SJCRH30 (cell line): ENCODE measurements at regions not wholly inside any gene's neighbourhood (a gene's known extent, or its start where the extent isn't known, plus 50 kb on each side); places are given as distances from the start of the nearest gene placed in this dataset.
A peak's percentile ranks its signal among the peaks of the same experiment; 100 is the strongest.
"Not testable (repeated sequence)": the region's sequence is repeated elsewhere in the genome, so short reads cannot be mapped to it uniquely, and the experiment has no call there.

Source experiments
- DNase-seq, 2 experiments: peaks; one replicate each; pipeline ENCODE4 v3.0.0-alpha.2; 2015 to 2020
- H3K27ac ChIP-seq: fragments of 250-450 bp; sonication (Bioruptor Pico); 2 replicates; pipeline ENCODE4 v1.5.1; 2020; ENCODE audit warnings: mild to moderate bottlenecking, moderate library complexity
- H3K27me3 ChIP-seq: fragments of 250-450 bp; sonication (Bioruptor Pico); 2 replicates; pipeline ENCODE4 v1.5.1; 2020; ENCODE audit warnings: mild to moderate bottlenecking, moderate library complexity
- H3K36me3 ChIP-seq: fragments of 250-450 bp; sonication (Bioruptor Pico); 2 replicates; pipeline ENCODE4 v1.5.1; 2020; ENCODE audit warnings: mild to moderate bottlenecking, moderate library complexity
- H3K4me1 ChIP-seq: fragments of 250-450 bp; sonication (Bioruptor Pico); 2 replicates; pipeline ENCODE4 v1.5.1; 2020; ENCODE audit warnings: mild to moderate bottlenecking, moderate library complexity
- H3K4me3 ChIP-seq: fragments of 250-450 bp; sonication (Bioruptor Pico); 2 replicates; pipeline ENCODE4 v1.5.1; 2020; ENCODE audit warnings: mild to moderate bottlenecking, moderate library complexity
- H3K9me3 ChIP-seq: fragments of 250-450 bp; sonication (Bioruptor Pico); replicated peaks from 2 replicates; pipeline ENCODE4 v1.5.1; 2020; ENCODE audit warnings: mild to moderate bottlenecking, moderate library complexity

DNA sequence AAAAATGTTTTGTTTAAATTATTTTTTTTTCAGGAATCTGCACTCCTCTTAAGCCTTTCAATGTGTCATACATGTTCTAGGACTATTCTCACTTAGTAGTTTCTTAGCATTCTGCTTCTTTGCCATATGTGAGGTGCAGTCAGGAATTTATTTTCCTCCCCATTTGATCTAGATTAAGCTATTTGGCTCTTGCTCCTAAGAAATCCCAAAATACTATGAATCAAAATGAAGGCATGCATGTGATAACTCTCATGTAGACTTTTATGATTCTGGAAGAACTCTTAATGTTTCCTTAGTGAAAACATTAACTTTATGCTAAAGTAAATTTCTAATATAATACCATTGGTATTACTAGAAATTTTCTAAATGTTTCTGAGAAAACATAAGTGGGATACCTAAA, 664.5 kb downstream of the RAPGEF2 start:
- Histone ChIP-seq H3K27ac (no peak overlapping the region), H3K36me3 (no peaks in the 10 kb centered on the region), H3K27me3 (no peaks in the 10 kb centered on the region), H3K4me3 (no peak overlapping the region), H3K9me3 (no peaks in the 10 kb centered on the region), H3K4me1 (peaks cover 3% of the 10 kb centered on the region; the same call in 1 of the 2 replicates)
- no peak for DNase-seq

DNA sequence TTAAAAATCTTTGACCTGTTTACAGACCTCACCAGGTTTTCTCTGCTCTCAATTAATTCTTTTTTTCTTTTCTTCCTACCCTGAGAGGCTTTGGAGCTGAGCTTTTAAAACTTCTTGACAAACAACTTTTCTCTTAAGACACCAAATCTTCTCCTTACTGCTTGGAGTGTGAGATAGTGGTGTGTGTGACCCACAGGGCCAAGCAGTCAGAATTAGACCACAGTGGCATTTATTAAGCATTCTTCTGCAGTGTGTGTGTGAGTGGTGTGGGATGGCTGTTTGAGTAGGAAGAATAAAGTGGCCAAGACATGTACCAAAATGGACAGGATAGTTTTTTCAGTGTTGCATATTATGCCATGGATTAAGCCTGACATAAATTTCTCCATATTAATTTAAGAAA, 665.1 kb downstream of the RAPGEF2 start:
- Histone ChIP-seq H3K27me3 (no peaks in the 10 kb centered on the region), H3K4me3 (no peak overlapping the region), H3K27ac (no peak overlapping the region), H3K36me3 (no peaks in the 10 kb centered on the region), H3K4me1 (peaks cover 3% of the 10 kb centered on the region; the same call in 1 of the 2 replicates), H3K9me3 (no peaks in the 10 kb centered on the region)
- DNase-seq, result no peak

DNA sequence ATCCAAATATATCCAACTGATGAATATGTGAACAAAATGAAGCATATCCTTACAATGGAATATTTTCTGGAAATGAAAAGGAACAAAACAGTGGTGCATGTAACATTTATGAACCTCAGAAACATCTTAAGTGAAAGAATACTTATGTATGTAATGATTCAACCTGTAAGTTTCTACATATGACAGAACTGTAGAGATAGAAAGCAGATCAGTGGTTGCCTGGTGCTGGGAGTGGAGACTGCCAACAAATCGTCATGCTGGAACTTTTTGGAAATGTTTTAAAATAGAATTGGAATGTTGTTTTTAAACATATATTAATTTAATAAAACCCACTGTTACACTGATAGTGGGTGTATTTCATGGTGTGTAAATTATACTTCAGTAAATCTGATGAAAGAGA, 667.5 kb downstream of the RAPGEF2 start:
- H3K4me1 ChIP-seq, result no peaks in the 10 kb centered on the region; the same call in 1 of the 2 replicates
- no peak overlapping the region for H3K27ac ChIP-seq
- no peaks in the 10 kb centered on the region for H3K36me3 ChIP-seq
- H3K4me3 ChIP-seq, result no peak overlapping the region
- no peak for DNase-seq
- no peaks in the 10 kb centered on the region for H3K9me3 ChIP-seq
- H3K27me3 ChIP-seq, result no peaks in the 10 kb centered on the region

DNA sequence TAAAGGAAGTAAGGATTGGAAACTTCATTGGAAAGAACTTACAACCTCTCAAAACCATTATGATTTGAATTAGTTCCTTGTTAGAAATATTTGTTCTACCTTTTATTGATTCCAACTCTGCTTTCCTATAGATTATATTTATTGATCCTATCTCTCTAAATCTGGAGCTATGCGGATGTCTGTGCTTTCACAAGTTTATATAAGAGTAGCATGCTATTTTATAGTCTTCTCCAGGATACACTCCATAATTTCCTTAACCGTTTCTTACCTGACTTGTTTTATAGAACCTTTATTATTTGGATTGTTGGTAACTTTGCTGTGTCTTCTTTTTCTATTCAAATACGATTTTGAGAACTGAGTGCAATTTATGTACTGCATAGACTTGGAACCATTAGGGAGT, 668.1 kb downstream of the RAPGEF2 start:
- no peak overlapping the region for H3K4me3 ChIP-seq
- H3K27me3 ChIP-seq, result no peaks in the 10 kb centered on the region
- H3K9me3 ChIP-seq, result no peaks in the 10 kb centered on the region
- no peaks in the 10 kb centered on the region for H3K4me1 ChIP-seq
- no peak overlapping the region for H3K27ac ChIP-seq
- no peak for DNase-seq
- no peaks in the 10 kb centered on the region for H3K36me3 ChIP-seq

- no peaks in the 10 kb centered on the region for H3K4me1 ChIP-seq
- no peak overlapping the region for H3K27ac ChIP-seq
- no peaks in the 10 kb centered on the region for H3K36me3 ChIP-seq
- H3K4me3 ChIP-seq, result no peak overlapping the region
- no peaks in the 10 kb centered on the region for H3K9me3 ChIP-seq
- DNase-seq, result no peak
- H3K27me3 ChIP-seq, result no peaks in the 10 kb centered on the region
Measured at GRCh38 chr4:159776961-159777360, 674.1 kb downstream of the RAPGEF2 start.

DNA sequence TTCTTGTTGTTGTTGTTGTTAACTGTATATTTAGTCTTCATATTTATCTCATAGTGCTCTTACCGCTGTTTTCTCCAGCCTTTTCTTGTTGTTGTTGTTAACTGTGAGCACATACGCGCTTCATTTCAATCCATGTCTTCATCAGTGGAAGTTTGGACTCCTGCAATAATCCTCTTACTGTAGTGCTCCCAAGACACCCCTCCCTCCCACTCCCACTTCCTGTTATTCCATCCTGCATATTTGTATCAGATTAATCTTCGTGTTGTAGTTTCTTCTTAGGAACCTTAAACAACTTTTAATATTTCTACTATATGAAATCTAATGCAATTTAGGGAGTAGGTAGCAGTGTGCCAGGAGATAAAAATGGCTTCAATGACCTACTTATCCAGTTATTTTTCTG, 674.8 kb downstream of the RAPGEF2 start:
- Histone ChIP-seq H3K36me3 (no peaks in the 10 kb centered on the region), H3K4me1 (0 out of 2 replicates have a peak, but pooled peaks cover under 1% of the 10 kb centered on the region), H3K27me3 (no peaks in the 10 kb centered on the region), H3K27ac (no peak overlapping the region), H3K9me3 (no peaks in the 10 kb centered on the region), H3K4me3 (no peak overlapping the region)
- no peak for DNase-seq

DNA sequence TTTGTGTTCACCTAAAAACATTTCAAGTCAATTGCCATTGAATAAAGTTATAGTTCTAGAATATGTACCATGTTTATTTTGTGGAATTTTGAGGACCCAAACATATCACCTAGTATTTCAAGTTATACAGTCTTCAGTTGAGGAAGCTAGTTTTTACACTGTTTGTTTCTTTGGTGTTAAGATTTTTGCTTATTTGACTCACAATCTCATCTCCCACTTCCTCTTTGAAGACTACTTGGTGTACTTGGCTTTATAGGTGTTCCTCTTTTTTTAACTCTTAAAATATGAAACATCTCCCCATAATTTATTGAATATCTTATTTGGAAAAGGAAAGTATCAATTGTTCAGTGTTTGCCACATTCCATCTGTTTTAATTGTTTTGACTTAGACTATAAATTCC, 675.4 kb downstream of the RAPGEF2 start:
- no peaks in the 10 kb centered on the region for H3K9me3 ChIP-seq
- H3K4me1 ChIP-seq, result 0 out of 2 replicates have a peak, but pooled peaks cover 2% of the 10 kb centered on the region
- H3K36me3 ChIP-seq, result no peaks in the 10 kb centered on the region
- no peak overlapping the region for H3K27ac ChIP-seq
- DNase-seq, result no peak
- H3K4me3 ChIP-seq, result no peak overlapping the region
- no peaks in the 10 kb centered on the region for H3K27me3 ChIP-seq

DNA sequence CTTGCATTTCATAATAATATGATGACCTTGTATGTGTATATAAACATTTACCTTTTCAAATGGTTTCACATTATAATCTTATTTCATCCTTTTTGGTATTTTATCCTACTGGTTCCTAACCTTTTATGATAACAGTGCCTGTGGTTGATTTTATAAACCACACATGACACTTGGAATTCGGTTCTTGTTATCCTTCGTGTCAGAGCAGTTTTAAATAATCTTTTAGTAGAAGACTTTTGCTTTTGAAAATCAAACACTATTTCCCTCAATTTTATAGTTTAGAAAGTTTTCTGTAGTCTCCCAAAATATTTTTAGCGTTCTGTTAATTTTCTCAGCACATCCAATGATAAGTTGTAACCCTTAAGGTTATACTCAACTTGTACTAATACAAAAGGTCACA, 676.8 kb downstream of the RAPGEF2 start:
- no peaks in the 10 kb centered on the region for H3K36me3 ChIP-seq
- no peaks in the 10 kb centered on the region for H3K9me3 ChIP-seq
- no peak for DNase-seq
- no peak overlapping the region for H3K27ac ChIP-seq
- no peaks in the 10 kb centered on the region for H3K27me3 ChIP-seq
- no peak overlapping the region for H3K4me3 ChIP-seq
- 0 out of 2 replicates have a peak, but pooled peaks cover 2% of the 10 kb centered on the region for H3K4me1 ChIP-seq

- H3K36me3 ChIP-seq, result no peaks in the 10 kb centered on the region
- DNase-seq, result no peak
- H3K27me3 ChIP-seq, result no peaks in the 10 kb centered on the region
- no peak overlapping the region for H3K27ac ChIP-seq
- H3K4me3 ChIP-seq, result no peak overlapping the region
- 0 out of 2 replicates have a peak, but pooled peaks cover 2% of the 10 kb centered on the region for H3K4me1 ChIP-seq
- no peaks in the 10 kb centered on the region for H3K9me3 ChIP-seq
Measured at GRCh38 chr4:159780196-159780922, 677.5 kb downstream of the RAPGEF2 start.

GRCh38 chr4:159787901-159788300, 685.0 kb downstream of the RAPGEF2 start:
- no peak overlapping the region for H3K27ac ChIP-seq
- DNase-seq, result no peak
- no peak overlapping the region for H3K4me3 ChIP-seq
- no peaks in the 10 kb centered on the region for H3K9me3 ChIP-seq
- H3K4me1 ChIP-seq, result no peaks in the 10 kb centered on the region
- no peaks in the 10 kb centered on the region for H3K36me3 ChIP-seq
- H3K27me3 ChIP-seq, result no peaks in the 10 kb centered on the region

DNA sequence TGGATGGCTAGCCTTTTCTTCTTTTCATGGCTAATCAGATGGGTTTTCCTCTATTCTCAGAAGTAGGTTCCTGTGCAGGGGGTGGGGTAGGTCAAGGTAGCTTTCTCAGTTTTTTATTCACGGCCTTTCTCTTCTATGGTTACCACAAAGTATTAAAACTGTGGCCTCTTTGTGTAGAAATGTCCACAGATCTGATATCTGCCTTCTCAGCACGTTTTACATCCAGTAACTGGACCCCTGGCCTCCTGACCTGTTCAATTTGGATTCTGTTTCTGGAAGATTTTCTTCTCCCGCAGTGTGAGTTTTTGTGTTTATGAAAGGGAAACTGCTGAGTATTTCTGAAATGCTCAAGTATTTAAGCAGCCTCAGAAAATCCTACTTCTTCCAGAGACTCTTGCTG, 688.5 kb downstream of the RAPGEF2 start:
- Histone ChIP-seq H3K4me1 (no peaks in the 10 kb centered on the region), H3K27me3 (no peaks in the 10 kb centered on the region), H3K4me3 (no peak overlapping the region), H3K27ac (no peak overlapping the region), H3K36me3 (no peaks in the 10 kb centered on the region), H3K9me3 (no peaks in the 10 kb centered on the region)
- no peak for DNase-seq

- H3K27me3 ChIP-seq, H3K9me3 ChIP-seq, H3K27ac ChIP-seq, H3K4me1 ChIP-seq, H3K36me3 ChIP-seq, H3K4me3 ChIP-seq, DNase-seq: not testable (repeated sequence)
Measured at GRCh38 chr4:159804592-159804991, 701.7 kb downstream of the RAPGEF2 start.

DNA sequence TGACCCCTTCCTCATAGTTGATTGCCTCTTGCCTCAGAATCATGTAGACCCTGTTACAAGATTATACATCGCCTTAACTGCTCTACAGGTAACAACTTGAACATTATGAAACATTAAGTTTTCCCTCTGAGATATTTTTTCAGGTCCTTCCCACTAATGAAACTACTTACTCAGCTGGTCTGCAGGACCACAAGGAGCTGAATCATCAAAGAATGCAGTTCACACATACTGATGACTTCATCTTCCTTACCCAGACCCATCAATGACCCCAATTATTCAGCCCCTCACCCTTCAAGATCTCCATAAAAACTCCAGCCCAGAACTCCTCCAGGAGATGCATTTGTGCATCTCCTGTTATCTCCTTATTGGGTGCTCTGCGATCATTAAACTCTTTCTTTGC, 720.9 kb downstream of the RAPGEF2 start:
- no peak for DNase-seq
- H3K36me3 ChIP-seq, result no peaks in the 10 kb centered on the region
- H3K27me3 ChIP-seq, result no peaks in the 10 kb centered on the region
- H3K4me3 ChIP-seq, result no peak overlapping the region
- H3K27ac ChIP-seq, result no peak overlapping the region
- no peaks in the 10 kb centered on the region for H3K9me3 ChIP-seq
- no peaks in the 10 kb centered on the region for H3K4me1 ChIP-seq

- Histone ChIP-seq H3K4me3 (no peak overlapping the region), H3K4me1 (no peaks in the 10 kb centered on the region), H3K27me3 (no peaks in the 10 kb centered on the region), H3K9me3 (no peaks in the 10 kb centered on the region), H3K36me3 (no peaks in the 10 kb centered on the region), H3K27ac (no peak overlapping the region)
- no peak for DNase-seq
Measured at GRCh38 chr4:159828687-159829086, 725.8 kb downstream of the RAPGEF2 start.

DNA sequence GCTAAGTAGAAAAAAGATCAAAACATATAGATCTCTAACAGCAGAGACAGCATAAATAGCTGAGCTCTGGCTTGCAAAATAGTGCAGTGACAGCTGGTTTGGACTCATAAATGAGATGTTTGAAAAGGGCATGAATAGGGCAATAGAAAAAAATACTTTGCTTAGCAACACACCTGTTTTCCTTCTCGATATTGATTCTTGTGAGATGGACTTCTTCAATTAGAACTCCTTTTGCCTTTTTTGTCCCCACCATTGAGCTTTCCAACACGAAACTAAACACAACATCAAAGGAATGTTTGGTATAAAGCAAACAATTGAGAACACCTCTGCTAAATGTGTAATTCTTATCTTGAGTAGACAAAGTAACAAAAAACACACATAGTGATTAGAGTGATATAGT, 726.3 kb downstream of the RAPGEF2 start:
- peak in 1 of 2 experiments; percentile 3 for DNase-seq
- no peaks in the 10 kb centered on the region for H3K27me3 ChIP-seq
- no peaks in the 10 kb centered on the region for H3K36me3 ChIP-seq
- no peak overlapping the region for H3K27ac ChIP-seq
- H3K9me3 ChIP-seq, result no peaks in the 10 kb centered on the region
- H3K4me3 ChIP-seq, result no peak overlapping the region
- H3K4me1 ChIP-seq, result no peaks in the 10 kb centered on the region

DNA sequence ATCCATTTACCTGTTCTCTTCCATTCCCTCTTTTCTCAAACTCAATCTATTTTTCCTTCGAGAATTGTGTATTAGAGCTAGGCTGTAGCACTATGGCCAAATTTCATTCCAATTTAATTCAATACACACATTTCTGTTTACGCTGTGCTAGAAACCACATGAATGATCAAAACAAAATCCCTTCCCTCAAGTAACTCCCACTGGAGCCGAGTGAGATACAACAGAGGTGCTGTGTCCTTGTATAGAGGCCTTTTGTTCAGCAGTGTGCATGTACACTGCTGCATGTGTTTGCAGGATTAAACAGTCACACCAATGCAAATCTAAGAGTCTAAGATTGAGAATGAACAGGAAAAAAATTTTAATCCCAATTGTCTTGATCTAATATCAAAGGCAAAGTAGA, 734.2 kb downstream of the RAPGEF2 start:
- peak in 1 of 2 experiments; percentile 16 for DNase-seq
- H3K27ac ChIP-seq, result no peak overlapping the region
- no peaks in the 10 kb centered on the region for H3K27me3 ChIP-seq
- no peaks in the 10 kb centered on the region for H3K9me3 ChIP-seq
- no peak overlapping the region for H3K4me3 ChIP-seq
- no peaks in the 10 kb centered on the region for H3K36me3 ChIP-seq
- no peaks in the 10 kb centered on the region for H3K4me1 ChIP-seq
